IPS-18c (cell line): ENCODE measurements at regions not wholly inside any gene's neighbourhood (a gene's known extent, or its start where the extent isn't known, plus 50 kb on each side); places are given as distances from the start of the nearest gene placed in this dataset.
"Not testable (repeated sequence)": the region's sequence is repeated elsewhere in the genome, so short reads cannot be mapped to it uniquely, and the experiment has no call there.

Experiments
- H3K4me3 ChIP-seq: 2 replicates; pipeline ENCODE4 v1.7.0; 2013; ENCODE audit warnings: low read depth, mild to moderate bottlenecking, low read length, moderate library complexity; ENCODE audit not compliant: insufficient read depth
- H3K9me3 ChIP-seq: one replicate; pipeline ENCODE4 v1.6.1; 2013; ENCODE audit warnings: mild to moderate bottlenecking, low read length, moderate library complexity; ENCODE audit not compliant: control insufficient read depth, insufficient read depth

GRCh38 chr22:19597399-19597735, 73.2 kb upstream of the CLDN5 start:
- Histone ChIP-seq H3K9me3 (no peaks in the 10 kb centered on the region), H3K4me3 (no peak overlapping the region)

GRCh38 chr22:19598054-19598855, 74.0 kb upstream of the CLDN5 start:
- no peaks in the 10 kb centered on the region for H3K9me3 ChIP-seq
- H3K4me3 ChIP-seq, result no peak overlapping the region

- Histone ChIP-seq H3K4me3 (no peak overlapping the region), H3K9me3 (no peaks in the 10 kb centered on the region)
Observed at GRCh38 chr22:19599004-19599403, 74.8 kb upstream of the CLDN5 start.

GRCh38 chr22:19599626-19600243, 75.5 kb upstream of the CLDN5 start:
- Histone ChIP-seq H3K4me3 (no peak overlapping the region), H3K9me3 (no peaks in the 10 kb centered on the region)

GRCh38 chr22:19603346-19603745, 79.1 kb upstream of the CLDN5 start:
- not testable (repeated sequence) for H3K9me3 ChIP-seq, H3K4me3 ChIP-seq

- H3K9me3 ChIP-seq, result no peaks in the 10 kb centered on the region
- H3K4me3 ChIP-seq, result no peak overlapping the region
Observed at GRCh38 chr22:19603767-19604166, 79.6 kb upstream of the CLDN5 start.

- Histone ChIP-seq H3K4me3 (no peak overlapping the region), H3K9me3 (peaks cover 2% of the 10 kb centered on the region)
Observed at GRCh38 chr22:19604711-19605268, 80.6 kb upstream of the CLDN5 start.

GRCh38 chr22:19605508-19606331, 81.5 kb upstream of the CLDN5 start:
- H3K4me3 ChIP-seq, result no peak overlapping the region

GRCh38 chr22:19606332-19607191, 82.4 kb upstream of the CLDN5 start:
- Histone ChIP-seq H3K4me3 (no peak overlapping the region), H3K9me3 (peaks cover 2% of the 10 kb centered on the region)

More at GRCh38 chr22:19605508-19606331, 81.5 kb upstream of the CLDN5 start:
- H3K9me3 ChIP-seq, result peaks cover 2% of the 10 kb centered on the region

GRCh38 chr22:19607192-19608002, 83.2 kb upstream of the CLDN5 start:
- no peak overlapping the region for H3K4me3 ChIP-seq
- H3K9me3 ChIP-seq, result peaks cover 2% of the 10 kb centered on the region

GRCh38 chr22:19608003-19608690, 83.9 kb upstream of the CLDN5 start:
- Histone ChIP-seq H3K9me3 (peaks cover 2% of the 10 kb centered on the region), H3K4me3 (no peak overlapping the region)

GRCh38 chr22:19609753-19610152, 85.5 kb upstream of the CLDN5 start:
- not testable (repeated sequence) for H3K9me3 ChIP-seq, H3K4me3 ChIP-seq

- Histone ChIP-seq H3K9me3 (peaks cover 2% of the 10 kb centered on the region), H3K4me3 (no peak overlapping the region)
Observed at GRCh38 chr22:19610518-19611253, 86.5 kb upstream of the CLDN5 start.

- H3K4me3 ChIP-seq, result no peak overlapping the region
- H3K9me3 ChIP-seq, result peaks cover 2% of the 10 kb centered on the region
Observed at GRCh38 chr22:19611590-19611989, 87.4 kb upstream of the CLDN5 start.
